A673 (cell line): ENCODE measurements at regions not wholly inside any gene's neighbourhood (a gene's known extent, or its start where the extent isn't known, plus 50 kb on each side); places are given as distances from the start of the nearest gene placed in this dataset.

Source experiments
- BruUV-seq: library from RNA; stranded (reverse); fragments of 400-500 nt; replicated peaks from 2 replicates; lab custom pipeline; 2021; lab: Mats Ljungman, UMichigan
- CTCF ChIA-PET: fragments of 300-600 bp; sonication (Branson Sonifier 250); formaldehyde crosslinking; loops from one replicate; lab custom pipeline; 2022; ENCODE audit warnings: antibody characterized with exemption; lab: Charles Lee
- POLR2A ChIA-PET: fragments of 300-600 bp; sonication (Branson Sonifier 250); formaldehyde crosslinking; loops from one replicate; lab custom pipeline; 2022; ENCODE audit warnings: antibody characterized with exemption; ENCODE audit not compliant: low non-redundant PET; lab: Charles Lee
- DNase-seq: peaks from one replicate; pipeline ENCODE4 v3.0.0-alpha.2; 2015; ENCODE audit warnings: low spot score
- H3K27ac ChIP-seq: fragments of 200-600 bp; sonication (generic); 2 replicates; pipeline ENCODE4 v1.5.1; 2016; ENCODE audit warnings: mixed run types, low read depth, mild to moderate bottlenecking, mixed read lengths, antibody characterized with exemption, low read length; ENCODE audit not compliant: poor library complexity, severe bottlenecking
- H3K27me3 ChIP-seq: fragments of 200-600 bp; sonication (generic); replicated peaks from 2 replicates; pipeline ENCODE4 v1.6.1; 2017; ENCODE audit warnings: mixed run types, low read depth, mild to moderate bottlenecking, mixed read lengths, antibody characterized with exemption, low read length; ENCODE audit not compliant: insufficient read depth, poor library complexity
- H3K36me3 ChIP-seq: fragments of 200-600 bp; sonication (generic); 2 replicates; pipeline ENCODE4 v1.6.1; 2016; ENCODE audit warnings: mixed run types, mild to moderate bottlenecking, mixed read lengths, antibody characterized with exemption, low read length; ENCODE audit not compliant: insufficient read depth, poor library complexity, severe bottlenecking
- H3K4me1 ChIP-seq: fragments of 200-600 bp; sonication (generic); 2 replicates; pipeline ENCODE4 v1.6.1; 2017; ENCODE audit warnings: mixed run types, mild to moderate bottlenecking, mixed read lengths, antibody characterized with exemption, low read length; ENCODE audit not compliant: insufficient read depth, poor library complexity, severe bottlenecking
- H3K4me3 ChIP-seq: fragments of 200-600 bp; sonication (generic); 2 replicates; pipeline ENCODE4 v1.5.1; 2016; ENCODE audit warnings: low read depth, mixed run types, mild to moderate bottlenecking, mixed read lengths, low read length; ENCODE audit not compliant: poor library complexity, severe bottlenecking
- H3K9me3 ChIP-seq: fragments of 200-600 bp; sonication (generic); 2 replicates; pipeline ENCODE4 v1.6.1; 2016; ENCODE audit warnings: mixed run types, low read depth, mild to moderate bottlenecking, mixed read lengths, antibody characterized with exemption, low read length; ENCODE audit not compliant: poor library complexity, severe bottlenecking
- EZH2 ChIP-seq: fragments of 200-600 bp; sonication (generic); IDR thresholded peaks from 2 replicates; pipeline ENCODE4 v1.6.1; 2017; ENCODE audit warnings: borderline replicate concordance, low read depth, mild to moderate bottlenecking, mixed read lengths, antibody characterized with exemption, low read length; ENCODE audit not compliant: poor library complexity, severe bottlenecking
- intact Hi-C: fragments of 100-400 bp; cut with micrococcal nuclease; formaldehyde crosslinking; loops from one replicate; pipeline ENCODE4 v1.10.0; 2022; ENCODE audit not compliant: unreplicated experiment
- TF ChIP-seq, protein P1 (sequence below): fragments of 300-800, 200-600 bp; sonication (generic); conservative IDR thresholded peaks from 2 replicates; pipeline ENCODE4 v1.5.1; 2017; ENCODE audit warnings: low read depth, mild to moderate bottlenecking, antibody characterized with exemption, low read length, moderate library complexity, mixed read lengths

DNA sequence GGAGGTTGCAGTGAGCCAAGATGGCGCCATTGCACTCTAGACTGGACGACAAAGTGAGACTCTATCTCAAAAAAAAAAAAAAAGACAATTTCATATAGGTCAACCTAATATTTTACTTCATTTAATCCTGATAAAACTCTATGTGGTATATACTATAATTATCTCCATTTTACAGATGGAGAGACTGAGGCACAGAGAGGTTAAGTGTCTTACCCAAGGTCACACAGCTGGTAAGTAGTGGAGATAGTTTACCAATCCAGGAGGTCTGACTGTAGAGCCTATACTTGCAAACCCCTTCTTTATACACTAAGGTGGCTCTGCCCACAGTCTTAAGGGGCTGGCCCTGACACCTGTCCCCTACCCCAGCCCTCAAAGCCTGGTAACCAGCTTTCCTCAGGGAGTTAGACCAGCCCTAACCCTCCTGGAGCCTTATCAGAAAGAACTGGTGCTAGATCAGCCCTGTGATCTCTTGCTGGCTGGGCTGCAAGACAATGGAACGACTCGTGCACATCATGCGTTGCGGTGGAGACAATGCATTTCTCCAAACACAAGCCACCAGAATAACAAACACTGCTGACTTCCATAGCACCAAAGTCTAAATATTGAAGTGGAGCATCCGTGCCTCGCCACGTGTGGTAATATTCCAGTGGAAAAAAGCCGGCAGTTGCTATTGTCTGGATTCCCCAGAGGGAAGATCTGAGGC is 60.0 kb upstream of the SMAD3 start:
- ChIA-PET POLR2A (no interaction called here), CTCF (no interaction called here)
- Histone ChIP-seq H3K4me3 (no peak overlapping the region), H3K36me3 (no peaks in the 10 kb centered on the region), H3K27ac (no peak overlapping the region), H3K4me1 (no peaks in the 10 kb centered on the region), H3K9me3 (no peaks in the 10 kb centered on the region), H3K27me3 (no peaks in the 10 kb centered on the region)
- TF ChIP-seq EZH2 = no peak
- TF ChIP-seq, protein P1, sequence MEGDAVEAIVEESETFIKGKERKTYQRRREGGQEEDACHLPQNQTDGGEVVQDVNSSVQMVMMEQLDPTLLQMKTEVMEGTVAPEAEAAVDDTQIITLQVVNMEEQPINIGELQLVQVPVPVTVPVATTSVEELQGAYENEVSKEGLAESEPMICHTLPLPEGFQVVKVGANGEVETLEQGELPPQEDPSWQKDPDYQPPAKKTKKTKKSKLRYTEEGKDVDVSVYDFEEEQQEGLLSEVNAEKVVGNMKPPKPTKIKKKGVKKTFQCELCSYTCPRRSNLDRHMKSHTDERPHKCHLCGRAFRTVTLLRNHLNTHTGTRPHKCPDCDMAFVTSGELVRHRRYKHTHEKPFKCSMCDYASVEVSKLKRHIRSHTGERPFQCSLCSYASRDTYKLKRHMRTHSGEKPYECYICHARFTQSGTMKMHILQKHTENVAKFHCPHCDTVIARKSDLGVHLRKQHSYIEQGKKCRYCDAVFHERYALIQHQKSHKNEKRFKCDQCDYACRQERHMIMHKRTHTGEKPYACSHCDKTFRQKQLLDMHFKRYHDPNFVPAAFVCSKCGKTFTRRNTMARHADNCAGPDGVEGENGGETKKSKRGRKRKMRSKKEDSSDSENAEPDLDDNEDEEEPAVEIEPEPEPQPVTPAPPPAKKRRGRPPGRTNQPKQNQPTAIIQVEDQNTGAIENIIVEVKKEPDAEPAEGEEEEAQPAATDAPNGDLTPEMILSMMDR = no peak
- no TSS peak for BruUV-seq
- DNase-seq = no peak
- intact Hi-C loops = no loop called here

GRCh38 chr15:67006083-67007065 is 59.0 kb upstream of the SMAD3 start:
- no peaks in the 10 kb centered on the region for H3K27me3 ChIP-seq
- POLR2A ChIA-PET = no interaction called here
- intact Hi-C loops = no loop called here
- CTCF ChIA-PET = no interaction called here
- no peaks in the 10 kb centered on the region for H3K9me3 ChIP-seq
- no peak for DNase-seq
- TF ChIP-seq, protein P1 = no peak
- TF ChIP-seq EZH2 = no peak
- no peaks in the 10 kb centered on the region for H3K4me1 ChIP-seq
- H3K27ac ChIP-seq = no peak overlapping the region
- no peak overlapping the region for H3K4me3 ChIP-seq
- H3K36me3 ChIP-seq = no peaks in the 10 kb centered on the region
- no TSS peak for BruUV-seq

DNA sequence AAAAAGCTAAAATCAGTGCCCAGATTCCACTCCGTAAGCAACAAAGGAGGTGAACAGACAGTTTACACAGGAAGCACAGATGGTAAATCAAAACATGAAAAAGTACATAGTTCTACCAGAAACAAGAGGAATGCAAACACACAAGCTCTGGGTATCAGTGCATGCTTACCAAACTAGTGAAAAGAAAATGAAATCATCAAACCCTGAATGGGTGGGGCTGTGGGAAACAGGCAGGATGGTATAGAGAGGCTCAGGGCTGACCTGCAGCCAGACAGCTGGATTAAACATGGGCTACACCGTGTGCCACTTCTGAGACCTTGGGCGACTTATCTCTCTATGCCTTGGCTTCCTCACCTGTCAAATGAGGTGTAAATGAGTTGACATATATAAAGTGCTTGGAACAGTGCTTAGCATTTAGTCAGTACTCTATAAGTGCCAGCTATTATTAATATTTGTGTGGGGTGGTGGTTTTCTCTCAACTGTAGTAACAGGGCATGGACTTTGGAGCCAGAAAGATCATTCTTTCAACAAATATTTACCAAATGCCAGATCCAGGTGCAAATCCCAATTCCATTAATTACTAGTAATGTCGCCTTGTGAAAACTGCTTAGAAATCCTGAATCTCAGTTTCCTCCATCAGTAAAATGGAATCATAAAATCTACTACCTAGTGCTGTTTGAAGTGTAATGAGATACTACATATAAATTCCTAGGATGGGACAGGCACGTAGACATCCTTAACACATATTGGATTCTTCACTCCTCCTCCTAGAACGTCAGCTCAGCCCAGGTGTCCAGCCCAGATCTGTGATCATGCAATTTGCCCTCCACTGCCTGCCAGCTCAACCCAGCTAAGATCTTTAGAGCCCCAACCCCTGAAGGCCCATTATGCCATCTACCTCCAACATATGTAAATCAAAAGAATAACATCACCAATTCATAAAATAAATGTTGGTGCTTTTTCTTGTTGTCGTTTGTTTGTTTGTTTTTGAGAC is 55.5 kb upstream of the SMAD3 start:
- ChIA-PET POLR2A (no interaction called here), CTCF (no interaction called here)
- intact Hi-C loops = no loop called here

More for the DNA sequence above, 55.5 kb upstream of the SMAD3 start:
- H3K4me1 ChIP-seq = peaks cover 10% of the 10 kb centered on the region
- no TSS peak for BruUV-seq
- no peak for DNase-seq
- H3K9me3 ChIP-seq = no peaks in the 10 kb centered on the region
- H3K4me3 ChIP-seq = no peak overlapping the region
- no peaks in the 10 kb centered on the region for H3K36me3 ChIP-seq
- no peak overlapping the region for H3K27ac ChIP-seq
- no peaks in the 10 kb centered on the region for H3K27me3 ChIP-seq
- no peak for TF ChIP-seq EZH2
- TF ChIP-seq, protein P1 = no peak
